Astrocyte (in vitro differentiated cells and primary cell): ENCODE measurements at regions not wholly inside any gene's neighbourhood (a gene's known extent, or its start where the extent isn't known, plus 50 kb on each side); places are given as distances from the start of the nearest gene placed in this dataset.

Source experiments
- DNase-seq: peaks from one replicate; pipeline ENCODE4 v3.0.0-alpha.2; 2010; ENCODE audit warnings: low read depth
- FAIRE-seq: peaks from 2 replicates; lab custom pipeline; 2011; peaks lifted over from hg19 to GRCh38; lab: Jason Lieb, UNC
- H2AFZ ChIP-seq: 2 replicates; pipeline ENCODE4 v1.6.0; 2012; ENCODE audit warnings: low read depth, low read length, inconsistent platforms
- H3K27ac ChIP-seq: 2 replicates; pipeline ENCODE4 v1.5.1; 2011; ENCODE audit warnings: low read depth, low read length, inconsistent platforms
- H3K27me3 ChIP-seq: 2 replicates; pipeline ENCODE4 v1.6.0; 2011; ENCODE audit warnings: low read length, inconsistent platforms; ENCODE audit not compliant: insufficient read depth
- H3K36me3 ChIP-seq: 2 replicates; pipeline ENCODE4 v1.5.1; 2011; ENCODE audit warnings: low read length, inconsistent platforms; ENCODE audit not compliant: insufficient read depth
- H3K4me1 ChIP-seq: 2 replicates; pipeline ENCODE4 v1.5.1; 2011; ENCODE audit warnings: low read length, inconsistent platforms; ENCODE audit not compliant: insufficient read depth
- H3K4me2 ChIP-seq: 2 replicates; pipeline ENCODE4 v1.6.0; 2012; ENCODE audit warnings: low read length, inconsistent platforms
- H3K4me3 ChIP-seq: 2 replicates; pipeline ENCODE4 v1.5.1; 2011; ENCODE audit warnings: low read depth, mild to moderate bottlenecking, low read length, inconsistent platforms; ENCODE audit not compliant: insufficient read depth
- H3K79me2 ChIP-seq: 2 replicates; pipeline ENCODE4 v1.6.0; 2012; ENCODE audit warnings: mild to moderate bottlenecking, low read length, inconsistent platforms; ENCODE audit not compliant: insufficient read depth
- H3K9ac ChIP-seq: 2 replicates; pipeline ENCODE4 v1.6.0; 2012; ENCODE audit warnings: mild to moderate bottlenecking, low read length, inconsistent platforms
- H3K9me3 ChIP-seq: 2 replicates; pipeline ENCODE4 v1.5.1; 2012; ENCODE audit warnings: low read depth, mild to moderate bottlenecking, low read length, inconsistent platforms; ENCODE audit not compliant: insufficient read depth
- H4K20me1 ChIP-seq: 2 replicates; pipeline ENCODE4 v1.6.0; 2012; ENCODE audit warnings: low read length, inconsistent platforms; ENCODE audit not compliant: insufficient read depth
- H3K27ac Mint-ChIP-seq: one replicate; pipeline ENCODE4 v1.8.0; 2021; ENCODE audit warnings: mild to moderate bottlenecking, mixed read lengths; ENCODE audit not compliant: unreplicated experiment
- H3K27me3 Mint-ChIP-seq: one replicate; pipeline ENCODE4 v1.8.0; 2021; ENCODE audit warnings: low read depth, mixed read lengths; ENCODE audit not compliant: unreplicated experiment
- H3K36me3 Mint-ChIP-seq: one replicate; pipeline ENCODE4 v1.8.0; 2021; ENCODE audit warnings: low read depth, mixed read lengths; ENCODE audit not compliant: unreplicated experiment
- H3K4me1 Mint-ChIP-seq: one replicate; pipeline ENCODE4 v1.8.0; 2021; ENCODE audit warnings: low read depth, mixed read lengths; ENCODE audit not compliant: unreplicated experiment
- H3K4me3 Mint-ChIP-seq: one replicate; pipeline ENCODE4 v1.8.0; 2021; ENCODE audit warnings: mild to moderate bottlenecking, moderate library complexity, mixed read lengths; ENCODE audit not compliant: unreplicated experiment
- H3K9me3 Mint-ChIP-seq: one replicate; pipeline ENCODE4 v1.8.0; 2021; ENCODE audit warnings: mild to moderate bottlenecking, mixed read lengths; ENCODE audit not compliant: unreplicated experiment
- CTCF ChIP-seq: IDR thresholded peaks from 2 replicates; pipeline ENCODE4 v1.5.1; 2011; ENCODE audit warnings: low read depth, mild to moderate bottlenecking, inconsistent platforms, low read length, moderate library complexity; ENCODE audit not compliant: insufficient read depth
- EZH2 ChIP-seq: IDR thresholded peaks from 2 replicates; pipeline ENCODE4 v1.6.1; 2012; ENCODE audit warnings: mild to moderate bottlenecking, low read length, inconsistent platforms; ENCODE audit not compliant: insufficient read depth

GRCh38 chr4:124977045-124977444 lies 264.5 kb upstream of the ANKRD50 start:
- Histone ChIP-seq H4K20me1 (no peaks in the 10 kb centered on the region), H3K4me1 (peaks cover 7% of the 10 kb centered on the region), H3K79me2 (no peaks in the 10 kb centered on the region), H3K27ac (no peak overlapping the region), H2AFZ (no peak overlapping the region), H3K9ac (no peak overlapping the region), H3K9me3 (no peaks in the 10 kb centered on the region), H3K4me2 (no peak overlapping the region), H3K27me3 (no peaks in the 10 kb centered on the region), H3K4me3 (no peak overlapping the region), H3K36me3 (no peaks in the 10 kb centered on the region)
- no peak overlapping the region for H3K27ac Mint-ChIP-seq
- H3K4me3 Mint-ChIP-seq: no peak overlapping the region
- TF ChIP-seq CTCF: no peak
- TF ChIP-seq EZH2: no peak
- peaks cover 5% of the 10 kb centered on the region for H3K4me1 Mint-ChIP-seq
- H3K27me3 Mint-ChIP-seq: no peaks in the 10 kb centered on the region
- no peak for FAIRE-seq
- H3K9me3 Mint-ChIP-seq: no peaks in the 10 kb centered on the region
- H3K36me3 Mint-ChIP-seq: no peaks in the 10 kb centered on the region
- no peak for DNase-seq

- FAIRE-seq (no peak), DNase-seq (no peak)
- H3K36me3 ChIP-seq: no peaks in the 10 kb centered on the region
- Mint-ChIP-seq H3K4me1 (no peaks in the 10 kb centered on the region), H3K4me3 (no peak overlapping the region), H3K9me3 (no peaks in the 10 kb centered on the region), H3K27ac (no peak overlapping the region), H3K27me3 (no peaks in the 10 kb centered on the region), H3K36me3 (no peaks in the 10 kb centered on the region)
- H2AFZ ChIP-seq: no peak overlapping the region
- H3K9me3 ChIP-seq: no peaks in the 10 kb centered on the region
- H3K79me2 ChIP-seq: no peaks in the 10 kb centered on the region
- H3K4me1 ChIP-seq: peaks cover 3% of the 10 kb centered on the region
- H3K4me3 ChIP-seq: no peak overlapping the region
- no peak overlapping the region for H3K9ac ChIP-seq
- H3K4me2 ChIP-seq: no peak overlapping the region
- no peaks in the 10 kb centered on the region for H3K27me3 ChIP-seq
- no peaks in the 10 kb centered on the region for H4K20me1 ChIP-seq
- no peak for TF ChIP-seq CTCF
- no peak for TF ChIP-seq EZH2
- no peak overlapping the region for H3K27ac ChIP-seq
These were observed 261.6 kb upstream of the ANKRD50 start for GRCh38 chr4:124974152-124974551.

GRCh38 chr4:124973716-124974115 lies 261.2 kb upstream of the ANKRD50 start:
- H4K20me1 ChIP-seq: no peaks in the 10 kb centered on the region
- no peak for TF ChIP-seq CTCF
- TF ChIP-seq EZH2: no peak
- no peak overlapping the region for H3K4me3 Mint-ChIP-seq
- peaks cover 3% of the 10 kb centered on the region for H3K4me1 ChIP-seq
- H3K9me3 Mint-ChIP-seq: no peaks in the 10 kb centered on the region
- H3K36me3 ChIP-seq: no peaks in the 10 kb centered on the region
- no peak overlapping the region for H3K27ac ChIP-seq
- no peaks in the 10 kb centered on the region for H3K27me3 Mint-ChIP-seq
- H3K9me3 ChIP-seq: no peaks in the 10 kb centered on the region
- no peaks in the 10 kb centered on the region for H3K79me2 ChIP-seq
- H2AFZ ChIP-seq: no peak overlapping the region
- H3K27ac Mint-ChIP-seq: no peak overlapping the region
- H3K4me2 ChIP-seq: no peak overlapping the region
- no peak for FAIRE-seq
- H3K4me3 ChIP-seq: no peak overlapping the region
- no peaks in the 10 kb centered on the region for H3K4me1 Mint-ChIP-seq
- no peaks in the 10 kb centered on the region for H3K36me3 Mint-ChIP-seq
- no peak for DNase-seq
- no peaks in the 10 kb centered on the region for H3K27me3 ChIP-seq
- no peak overlapping the region for H3K9ac ChIP-seq
